ENCODE measurements at regions not wholly inside any gene's neighbourhood (a gene's known extent, or its start where the extent isn't known, plus 50 kb on each side); places are given as distances from the start of the nearest gene placed in this dataset.

DNA sequence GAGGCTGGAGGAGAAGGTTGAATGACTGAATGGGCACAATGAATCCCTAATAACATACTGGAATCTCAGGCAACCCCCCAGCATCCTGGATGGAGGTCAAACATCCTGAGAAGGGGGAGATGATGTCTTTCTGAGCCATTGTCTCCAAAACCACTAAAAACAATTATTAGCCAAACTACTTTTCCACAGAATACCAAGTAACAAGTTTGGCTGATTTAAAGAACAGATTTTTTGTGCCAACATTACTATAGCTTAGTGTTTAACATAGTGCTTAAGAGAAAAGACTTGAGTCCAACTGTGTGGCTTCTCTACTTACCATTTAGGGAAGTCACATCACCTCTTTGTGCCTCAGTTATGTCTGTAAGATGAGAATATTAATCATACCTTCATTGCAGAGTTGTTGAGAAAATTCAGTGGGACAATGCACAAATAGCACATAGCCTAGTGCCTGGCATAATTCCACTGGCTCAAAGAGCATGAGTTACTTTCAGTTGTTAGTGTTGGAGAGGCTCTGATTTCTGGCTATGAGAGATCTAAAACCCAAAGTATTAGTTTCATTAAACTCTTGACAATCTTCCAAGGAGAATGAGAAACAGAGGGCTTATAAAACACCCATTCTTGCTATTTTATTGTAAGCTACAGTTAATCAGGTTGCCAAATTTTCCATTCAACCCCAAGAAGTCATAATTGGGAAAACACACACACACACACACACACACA is 111.3 kb upstream of the NR3C1 start:
- H2AFZ ChIP-seq: no peak overlapping the region
- H3K27ac ChIP-seq: no peak overlapping the region
- H3K4me3 ChIP-seq: no peak overlapping the region
- no peaks in the 10 kb centered on the region for H3K9me3 ChIP-seq (ENCODE audit: low read depth)
- H3K36me3 ChIP-seq (replicated peaks; ENCODE audit: insufficient read depth, low read depth): no peaks in the 10 kb centered on the region
- H3K4me2 ChIP-seq: no peak overlapping the region
- H3K9me2 ChIP-seq (replicated peaks; ENCODE audit: insufficient read depth): no peaks in the 10 kb centered on the region
- H3K79me2 ChIP-seq: no peaks in the 10 kb centered on the region
- no peaks in the 10 kb centered on the region for H3K4me1 ChIP-seq (ENCODE audit: insufficient read depth)
- H4K20me1 ChIP-seq (ENCODE audit: insufficient read depth, poor library complexity, severe bottlenecking): no peaks in the 10 kb centered on the region
- no peak for DNase-seq (ENCODE audit: low spot score)
- TF ChIP-seq EZH2phosphoT487 (IDR thresholded peaks at IDR 0.05; ENCODE audit: low read depth, severe bottlenecking, unreplicated experiment) (no peak), EZH2 (IDR thresholded peaks at IDR 0.05; ENCODE audit: borderline replicate concordance) (no peak)
- TF ChIP-seq, protein P1, sequence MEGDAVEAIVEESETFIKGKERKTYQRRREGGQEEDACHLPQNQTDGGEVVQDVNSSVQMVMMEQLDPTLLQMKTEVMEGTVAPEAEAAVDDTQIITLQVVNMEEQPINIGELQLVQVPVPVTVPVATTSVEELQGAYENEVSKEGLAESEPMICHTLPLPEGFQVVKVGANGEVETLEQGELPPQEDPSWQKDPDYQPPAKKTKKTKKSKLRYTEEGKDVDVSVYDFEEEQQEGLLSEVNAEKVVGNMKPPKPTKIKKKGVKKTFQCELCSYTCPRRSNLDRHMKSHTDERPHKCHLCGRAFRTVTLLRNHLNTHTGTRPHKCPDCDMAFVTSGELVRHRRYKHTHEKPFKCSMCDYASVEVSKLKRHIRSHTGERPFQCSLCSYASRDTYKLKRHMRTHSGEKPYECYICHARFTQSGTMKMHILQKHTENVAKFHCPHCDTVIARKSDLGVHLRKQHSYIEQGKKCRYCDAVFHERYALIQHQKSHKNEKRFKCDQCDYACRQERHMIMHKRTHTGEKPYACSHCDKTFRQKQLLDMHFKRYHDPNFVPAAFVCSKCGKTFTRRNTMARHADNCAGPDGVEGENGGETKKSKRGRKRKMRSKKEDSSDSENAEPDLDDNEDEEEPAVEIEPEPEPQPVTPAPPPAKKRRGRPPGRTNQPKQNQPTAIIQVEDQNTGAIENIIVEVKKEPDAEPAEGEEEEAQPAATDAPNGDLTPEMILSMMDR (IDR thresholded peaks at IDR 0.05; ENCODE audit: poor library complexity): no peak
- no peaks in the 10 kb centered on the region for H3K27me3 ChIP-seq

GRCh38 chr5:143513720-143514119 is 110.2 kb upstream of the NR3C1 start:
- H2AFZ ChIP-seq: no peak overlapping the region

GRCh38 chr5:143511736-143512135 is 108.2 kb upstream of the NR3C1 start:
- Histone ChIP-seq H3K4me2 (no peak overlapping the region), H3K9me3 (ENCODE audit: low read depth) (no peaks in the 10 kb centered on the region), H4K20me1 (ENCODE audit: insufficient read depth, poor library complexity, severe bottlenecking) (no peaks in the 10 kb centered on the region), H3K4me3 (no peak overlapping the region), H2AFZ (no peak overlapping the region), H3K36me3 (replicated peaks; ENCODE audit: insufficient read depth, low read depth) (no peaks in the 10 kb centered on the region), H3K9me2 (replicated peaks; ENCODE audit: insufficient read depth) (no peaks in the 10 kb centered on the region), H3K79me2 (no peaks in the 10 kb centered on the region), H3K4me1 (ENCODE audit: insufficient read depth) (peaks cover 8% of the 10 kb centered on the region), H3K27ac (no peak overlapping the region), H3K27me3 (no peaks in the 10 kb centered on the region)
- TF ChIP-seq, protein P1 (IDR thresholded peaks at IDR 0.05; ENCODE audit: poor library complexity): no peak
- no peak for TF ChIP-seq EZH2phosphoT487 (IDR thresholded peaks at IDR 0.05; ENCODE audit: low read depth, severe bottlenecking, unreplicated experiment)
- TF ChIP-seq EZH2 (IDR thresholded peaks at IDR 0.05; ENCODE audit: borderline replicate concordance): no peak
- no peak for DNase-seq (ENCODE audit: low spot score)

More at GRCh38 chr5:143513720-143514119, 110.2 kb upstream of the NR3C1 start:
- H4K20me1 ChIP-seq (ENCODE audit: insufficient read depth, poor library complexity, severe bottlenecking): no peaks in the 10 kb centered on the region
- H3K4me3 ChIP-seq: no peak overlapping the region
- H3K27ac ChIP-seq: no peak overlapping the region
- H3K79me2 ChIP-seq: no peaks in the 10 kb centered on the region
- WGBS (ENCODE audit: low lambda C conversion rate, missing lambda C conversion rate): 94% methylated on average over 2 of the region's 2 CpGs
- no peaks in the 10 kb centered on the region for H3K9me2 ChIP-seq (replicated peaks; ENCODE audit: insufficient read depth)
- no peaks in the 10 kb centered on the region for H3K4me1 ChIP-seq (ENCODE audit: insufficient read depth)
- H3K9me3 ChIP-seq (ENCODE audit: low read depth): no peaks in the 10 kb centered on the region
- no peak for DNase-seq (ENCODE audit: low spot score)
- no peak overlapping the region for H3K4me2 ChIP-seq
- H3K36me3 ChIP-seq (replicated peaks; ENCODE audit: insufficient read depth, low read depth): no peaks in the 10 kb centered on the region
- TF ChIP-seq, protein P1 (IDR thresholded peaks at IDR 0.05; ENCODE audit: poor library complexity): no peak
- TF ChIP-seq EZH2 (IDR thresholded peaks at IDR 0.05; ENCODE audit: borderline replicate concordance) (no peak), EZH2phosphoT487 (IDR thresholded peaks at IDR 0.05; ENCODE audit: low read depth, severe bottlenecking, unreplicated experiment) (no peak)
- H3K27me3 ChIP-seq: no peaks in the 10 kb centered on the region

Data from hepatocyte (in vitro differentiated cells).